Activated naive CD4-positive, alpha-beta T cell treated with anti-CD3 and anti-CD28 coated beads, Interleukin-2, amount 50 U/mL, for 72 hours (primary cell): ENCODE measurements at regions not wholly inside any gene's neighbourhood (a gene's known extent, or its start where the extent isn't known, plus 50 kb on each side); places are given as distances from the start of the nearest gene placed in this dataset.

ENCODE experiments used
- ATAC-seq, 2 donors: fragments of 150-1000 bp; cut with Tn5 transposase; 2 replicates each; pipeline ENCODE4 v1.10.0; 2021; ENCODE audit warnings: mild to moderate bottlenecking in 2 of 2, moderate library complexity in 2 of 2
- DNase-seq, 2 donors: peaks; one replicate each; pipeline ENCODE4 v3.0.0; 2021 to 2022; ENCODE audit warnings: low spot score in 2 of 2
- H3K27ac Mint-ChIP-seq, 2 donors: one replicate each; pipeline ENCODE4 v1.8.0; 2022; ENCODE audit warnings: mild to moderate bottlenecking in 2 of 2, mixed read lengths in 2 of 2
- H3K36me3 Mint-ChIP-seq, 2 donors: one replicate each; pipeline ENCODE4 v1.8.0; 2022; ENCODE audit warnings: mixed read lengths in 2 of 2
- H3K9me3 Mint-ChIP-seq, 2 donors: one replicate each; pipeline ENCODE4 v1.8.0; 2022; ENCODE audit warnings: mixed read lengths in 2 of 2

GRCh38 chr15:98304371-98304770 is 343.9 kb downstream of the ARRDC4 start:
- no peak overlapping the region for H3K27ac Mint-ChIP-seq
- H3K9me3 Mint-ChIP-seq, result peaks cover 0 to 8% of the 10 kb centered on the region in 2 donors
- DNase-seq (no peak), ATAC-seq (no peak)
- H3K36me3 Mint-ChIP-seq, result no peaks in the 10 kb centered on the region

GRCh38 chr15:98308117-98308516 is 340.2 kb upstream of the IGF1R start:
- ATAC-seq (no peak), DNase-seq (no peak)
- Mint-ChIP-seq H3K27ac (no peak overlapping the region), H3K36me3 (no peaks in the 10 kb centered on the region), H3K9me3 (peaks cover 0 to 5% of the 10 kb centered on the region in 2 donors)

- DNase-seq (peak in 1 of 2 donors; percentile 78), ATAC-seq (no peak)
Measured at GRCh38 chr15:98311566-98312188, 336.7 kb upstream of the IGF1R start.

GRCh38 chr15:98312913-98313312 is 335.4 kb upstream of the IGF1R start:
- H3K36me3 Mint-ChIP-seq, result no peaks in the 10 kb centered on the region
- ATAC-seq, result no peak

More at GRCh38 chr15:98311566-98312188, 336.7 kb upstream of the IGF1R start:
- no peak overlapping the region for H3K27ac Mint-ChIP-seq
- H3K36me3 Mint-ChIP-seq, result no peaks in the 10 kb centered on the region
- H3K9me3 Mint-ChIP-seq, result no peaks in the 10 kb centered on the region

GRCh38 chr15:98315971-98316370 is 332.4 kb upstream of the IGF1R start:
- no peak overlapping the region for H3K27ac Mint-ChIP-seq
- H3K9me3 Mint-ChIP-seq, result peaks cover 0 to 5% of the 10 kb centered on the region in 2 donors
- DNase-seq (no peak), ATAC-seq (no peak)
- peaks cover 0 to 5% of the 10 kb centered on the region in 2 donors for H3K36me3 Mint-ChIP-seq

More at GRCh38 chr15:98312913-98313312, 335.4 kb upstream of the IGF1R start:
- no peak overlapping the region for H3K27ac Mint-ChIP-seq
- no peak for DNase-seq
- H3K9me3 Mint-ChIP-seq, result no peaks in the 10 kb centered on the region

GRCh38 chr15:98321896-98322295 is 326.4 kb upstream of the IGF1R start:
- H3K36me3 Mint-ChIP-seq, result peaks cover 0 to 5% of the 10 kb centered on the region in 2 donors
- no peak for DNase-seq
- H3K9me3 Mint-ChIP-seq, result peaks cover 3 to 5% of the 10 kb centered on the region in 2 donors
- no peak overlapping the region for H3K27ac Mint-ChIP-seq
- ATAC-seq, result no peak

- Mint-ChIP-seq H3K27ac (no peak overlapping the region), H3K9me3 (peaks cover 3 to 5% of the 10 kb centered on the region in 2 donors), H3K36me3 (peaks cover 0 to 5% of the 10 kb centered on the region in 2 donors)
- DNase-seq (no peak), ATAC-seq (no peak)
Measured at GRCh38 chr15:98322581-98322980, 325.8 kb upstream of the IGF1R start.

GRCh38 chr15:98324341-98324970 is 323.9 kb upstream of the IGF1R start:
- no peak for DNase-seq
- H3K36me3 Mint-ChIP-seq, result no peaks in the 10 kb centered on the region

GRCh38 chr15:98326804-98327203 is 321.5 kb upstream of the IGF1R start:
- ATAC-seq (no peak), DNase-seq (no peak)
- Mint-ChIP-seq H3K27ac (no peak overlapping the region), H3K9me3 (peaks cover 0 to 3% of the 10 kb centered on the region in 2 donors), H3K36me3 (no peaks in the 10 kb centered on the region)

More at GRCh38 chr15:98324341-98324970, 323.9 kb upstream of the IGF1R start:
- Mint-ChIP-seq H3K27ac (no peak overlapping the region), H3K9me3 (peaks cover 0 to 3% of the 10 kb centered on the region in 2 donors)
- ATAC-seq, result no peak

GRCh38 chr15:98330258-98330657 is 318.1 kb upstream of the IGF1R start:
- Mint-ChIP-seq H3K9me3 (no peaks in the 10 kb centered on the region), H3K27ac (no peak overlapping the region), H3K36me3 (no peaks in the 10 kb centered on the region)
- no peak for DNase-seq
- no peak for ATAC-seq

GRCh38 chr15:98330692-98331435 is 317.5 kb upstream of the IGF1R start:
- H3K36me3 Mint-ChIP-seq, result no peaks in the 10 kb centered on the region
- DNase-seq (no peak), ATAC-seq (no peak)
- H3K27ac Mint-ChIP-seq, result no peak overlapping the region
- H3K9me3 Mint-ChIP-seq, result no peaks in the 10 kb centered on the region

GRCh38 chr15:98331676-98332075 is 316.7 kb upstream of the IGF1R start:
- DNase-seq, result no peak
- Mint-ChIP-seq H3K27ac (no peak overlapping the region), H3K9me3 (no peaks in the 10 kb centered on the region), H3K36me3 (no peaks in the 10 kb centered on the region)
- ATAC-seq, result no peak

GRCh38 chr15:98333251-98333650 is 315.1 kb upstream of the IGF1R start:
- no peak for ATAC-seq
- H3K9me3 Mint-ChIP-seq, result no peaks in the 10 kb centered on the region

GRCh38 chr15:98342911-98343310 is 305.4 kb upstream of the IGF1R start:
- Mint-ChIP-seq H3K27ac (no peak overlapping the region), H3K36me3 (no peaks in the 10 kb centered on the region), H3K9me3 (no peaks in the 10 kb centered on the region)
- ATAC-seq (no peak), DNase-seq (no peak)

More at GRCh38 chr15:98333251-98333650, 315.1 kb upstream of the IGF1R start:
- no peaks in the 10 kb centered on the region for H3K36me3 Mint-ChIP-seq
- H3K27ac Mint-ChIP-seq, result no peak overlapping the region
- no peak for DNase-seq

GRCh38 chr15:98344591-98344990 is 303.7 kb upstream of the IGF1R start:
- DNase-seq, result no peak
- H3K9me3 Mint-ChIP-seq, result no peaks in the 10 kb centered on the region
- H3K27ac Mint-ChIP-seq, result no peak overlapping the region
- no peak for ATAC-seq
- H3K36me3 Mint-ChIP-seq, result no peaks in the 10 kb centered on the region

- H3K36me3 Mint-ChIP-seq, result no peaks in the 10 kb centered on the region
- H3K9me3 Mint-ChIP-seq, result no peaks in the 10 kb centered on the region
- no peak overlapping the region for H3K27ac Mint-ChIP-seq
- ATAC-seq (no peak), DNase-seq (no peak)
Measured at GRCh38 chr15:98347001-98347400, 301.3 kb upstream of the IGF1R start.

GRCh38 chr15:98347866-98348265 is 300.5 kb upstream of the IGF1R start:
- DNase-seq (no peak), ATAC-seq (no peak)
- no peak overlapping the region for H3K27ac Mint-ChIP-seq
- H3K9me3 Mint-ChIP-seq, result no peaks in the 10 kb centered on the region
- no peaks in the 10 kb centered on the region for H3K36me3 Mint-ChIP-seq
